IMR-90 (cell line): ENCODE measurements at regions not wholly inside any gene's neighbourhood (a gene's known extent, or its start where the extent isn't known, plus 50 kb on each side); places are given as distances from the start of the nearest gene placed in this dataset.

Source experiments
- ATAC-seq: fragments of 200-7000 bp; cut with Tn5 transposase; 2 replicates; pipeline ENCODE4 v1.9.1; 2020; ENCODE audit warnings: low read depth, mild to moderate bottlenecking, moderate library complexity
- BruUV-seq: library from RNA; stranded (reverse); fragments of 400-500 nt; replicated peaks from 2 replicates; lab custom pipeline; 2021; lab: Mats Ljungman, UMichigan
- CTCF ChIA-PET: fragments of 300-600 bp; formaldehyde crosslinking; extraction: SDS; loops from one replicate; lab custom pipeline; 2021; ENCODE audit warnings: antibody characterized with exemption; lab: Yijun Ruan, JAX
- POLR2A ChIA-PET: fragments of 300-600 bp; sonication (Branson Sonifier 250); formaldehyde crosslinking; loops from one replicate; lab custom pipeline; 2022; ENCODE audit warnings: antibody characterized with exemption; ENCODE audit not compliant: unreplicated experiment; lab: Charles Lee
- DNase-seq: peaks from one replicate; pipeline ENCODE4 v3.0.0; 2013
- H2AFZ ChIP-seq: replicated peaks from 2 replicates; pipeline ENCODE3; 2013; ENCODE audit warnings: low read length, mild to moderate bottlenecking; ENCODE audit not compliant: poor library complexity
- H2AK5ac ChIP-seq: 2 replicates; pipeline ENCODE4 v1.6.1; 2013; ENCODE audit warnings: low read depth, low read length, inconsistent platforms
- H2AK9ac ChIP-seq: replicated peaks from 2 replicates; pipeline ENCODE3; 2013; ENCODE audit warnings: mild to moderate bottlenecking, low read depth, low read length, moderate library complexity; ENCODE audit not compliant: poor library complexity
- H2BK120ac ChIP-seq: 2 replicates; pipeline ENCODE4 v1.6.1; 2013; ENCODE audit warnings: low read depth, low read length, inconsistent platforms
- H2BK15ac ChIP-seq: 3 replicates; pipeline ENCODE4 v1.6.1; 2013; ENCODE audit warnings: low read depth, low read length, inconsistent platforms
- H2BK20ac ChIP-seq: 2 replicates; pipeline ENCODE4 v1.6.1; 2013; ENCODE audit warnings: low read depth, mild to moderate bottlenecking, inconsistent platforms, low read length, moderate library complexity
- H2BK5ac ChIP-seq: 2 replicates; pipeline ENCODE4 v1.6.1; 2013; ENCODE audit warnings: mild to moderate bottlenecking, low read depth, low read length, inconsistent platforms; ENCODE audit not compliant: poor library complexity, severe bottlenecking
- H3K14ac ChIP-seq: replicated peaks from 2 replicates; pipeline ENCODE4 v1.6.1; 2013; ENCODE audit warnings: low read depth, low read length, inconsistent platforms
- H3K18ac ChIP-seq: 2 replicates; pipeline ENCODE4 v1.6.1; 2013; ENCODE audit warnings: low read depth, low read length, control low read depth
- H3K23ac ChIP-seq: 2 replicates; pipeline ENCODE4 v1.6.1; 2013; ENCODE audit warnings: low read depth, low read length, inconsistent platforms
- H3K27ac ChIP-seq: 2 replicates; pipeline ENCODE4 v1.5.1; 2013; ENCODE audit warnings: mild to moderate bottlenecking, control low read depth, low read length; ENCODE audit not compliant: insufficient read depth
- H3K27me3 ChIP-seq: 2 replicates; pipeline ENCODE4 v1.6.1; 2013; ENCODE audit warnings: low read length; ENCODE audit not compliant: control insufficient read depth, insufficient read depth
- H3K36me3 ChIP-seq: 2 replicates; pipeline ENCODE4 v1.6.1; 2013; ENCODE audit warnings: low read length, mixed read lengths; ENCODE audit not compliant: control insufficient read depth, insufficient read depth
- H3K4ac ChIP-seq: 2 replicates; pipeline ENCODE4 v1.6.1; 2013; ENCODE audit warnings: low read depth, low read length, inconsistent platforms
- H3K4me1 ChIP-seq: 2 replicates; pipeline ENCODE4 v1.6.1; 2013; ENCODE audit warnings: low read length, mixed read lengths; ENCODE audit not compliant: control insufficient read depth, insufficient read depth
- H3K4me2 ChIP-seq: 2 replicates; pipeline ENCODE4 v1.6.1; 2013; ENCODE audit warnings: low read depth, mild to moderate bottlenecking, control low read depth, low read length, moderate library complexity
- H3K4me3 ChIP-seq: 2 replicates; pipeline ENCODE4 v1.5.1; 2013; ENCODE audit warnings: low read depth, mild to moderate bottlenecking, control low read depth, low read length, moderate library complexity; ENCODE audit not compliant: insufficient read depth
- H3K56ac ChIP-seq: 2 replicates; pipeline ENCODE4 v1.6.1; 2013; ENCODE audit warnings: low read length, inconsistent platforms; ENCODE audit not compliant: insufficient read depth; ENCODE audit errors: extremely low read depth
- H3K79me1 ChIP-seq, 2 experiments: 2 replicates each; pipeline ENCODE4 v1.6.1; 2013; ENCODE audit warnings: low read length in 2 of 2, inconsistent platforms in 1 of 2, low read depth in 1 of 2
- H3K9ac ChIP-seq: 2 replicates; pipeline ENCODE4 v1.6.1; 2013; ENCODE audit warnings: low read depth, low read length, control low read depth
- H3K9me1 ChIP-seq: 2 replicates; pipeline ENCODE4 v1.6.1; 2013; ENCODE audit warnings: low read length, inconsistent platforms; ENCODE audit not compliant: insufficient read depth
- H3K9me3 ChIP-seq: 2 replicates; pipeline ENCODE4 v1.6.1; 2013; ENCODE audit warnings: low read length; ENCODE audit not compliant: control insufficient read depth, insufficient read depth
- H4K20me1 ChIP-seq: 2 replicates; pipeline ENCODE4 v1.6.1; 2013; ENCODE audit warnings: low read length, inconsistent platforms; ENCODE audit not compliant: insufficient read depth
- H4K5ac ChIP-seq: 2 replicates; pipeline ENCODE4 v1.6.1; 2013; ENCODE audit warnings: mild to moderate bottlenecking, low read depth, low read length, control low read depth
- H4K8ac ChIP-seq, 2 experiments: 2 replicates each; pipeline ENCODE4 v1.6.1; 2013; ENCODE audit warnings: low read depth in 2 of 2, low read length in 2 of 2, control low read depth in 1 of 2, inconsistent platforms in 1 of 2
- H4K91ac ChIP-seq: 2 replicates; pipeline ENCODE4 v1.6.1; 2013; ENCODE audit warnings: low read depth, low read length, inconsistent platforms; ENCODE audit not compliant: insufficient read depth
- MAFK ChIP-seq: IDR thresholded peaks from 2 replicates; pipeline ENCODE4 v1.6.1; 2012; ENCODE audit warnings: low read depth, low read length, improper control_type of control experiment
- MAZ ChIP-seq: IDR thresholded peaks from 2 replicates; pipeline ENCODE4 v1.6.1; 2012; ENCODE audit warnings: low read depth, mild to moderate bottlenecking, low read length, improper control_type of control experiment, moderate library complexity, borderline replicate concordance
- RFX5 ChIP-seq: IDR thresholded peaks from 2 replicates; pipeline ENCODE4 v1.8.0; 2012; ENCODE audit warnings: low read depth, mild to moderate bottlenecking, low read length, moderate library complexity
- WGBS, 2 experiments: methylation state at CpG; one replicate each; pipeline versions ENCODE4 v1.1.5 to v1.1.7; 2013; ENCODE audit warnings: missing lambda C conversion rate in 2 of 2; ENCODE audit not compliant: insufficient read length in 1 of 2; ENCODE audit errors: extremely low coverage in 2 of 2; 5-methylcytosine and 5-hydroxymethylcytosine counted together
- dilution Hi-C: fragments of 300-500 bp; cut with HindIII; formaldehyde crosslinking; loops from one replicate; pipeline ENCODE4 v1.14.3; 2018; ENCODE audit warnings: low sequenced_read_pairs; ENCODE audit not compliant: unreplicated experiment
- in situ Hi-C: fragments of 300-500 bp; cut with MboI; formaldehyde crosslinking; loops from 3 replicates; pipeline ENCODE4 v1.14.3; 2019; ENCODE audit warnings: low sequenced_read_pairs, inconsistent platforms, mixed read lengths
- intact Hi-C: fragments of 100-400 bp; cut with micrococcal nuclease; formaldehyde crosslinking; loops from 2 replicates; pipeline ENCODE4 v1.10.0; 2022
- TF ChIP-seq, protein P1 (sequence below): conservative IDR thresholded peaks from 2 replicates; pipeline ENCODE4 v1.5.1; 2012; ENCODE audit warnings: mild to moderate bottlenecking, low read depth, low read length, improper control_type of control experiment

DNA sequence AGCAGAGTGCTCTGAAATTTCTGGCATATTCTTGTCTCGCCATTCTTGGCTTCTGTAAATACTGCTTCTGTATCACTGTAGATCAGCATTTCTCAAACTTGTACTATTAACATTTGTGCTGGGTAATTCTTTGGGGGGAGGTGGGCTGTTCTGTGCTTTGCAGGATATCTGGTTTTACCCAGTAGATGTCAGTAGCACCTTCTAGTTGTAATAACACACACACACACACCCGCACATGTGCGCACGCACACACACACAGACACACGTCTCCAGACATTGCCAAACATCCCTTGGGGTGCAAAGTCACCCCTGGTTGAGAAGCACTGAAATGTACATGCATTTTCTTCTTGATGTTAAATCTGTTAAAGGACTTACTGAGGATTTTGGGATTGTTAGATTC lies 304.1 kb downstream of the MAT2B start:
- dilution Hi-C loops: no loop called here
- H3K27ac ChIP-seq: no peak overlapping the region

More for the DNA sequence above, 304.1 kb downstream of the MAT2B start:
- Histone ChIP-seq H3K4me3 (no peak overlapping the region), H2BK15ac (no peak overlapping the region), H3K56ac (no peak overlapping the region), H3K18ac (no peak overlapping the region), H4K20me1 (no peaks in the 10 kb centered on the region), H2AFZ (no peak overlapping the region), H3K4me2 (no peak overlapping the region), H3K4ac (no peak overlapping the region), H4K91ac (no peak overlapping the region), H3K36me3 (no peaks in the 10 kb centered on the region), H3K9ac (no peak overlapping the region), H4K5ac (no peak overlapping the region), H3K9me1 (no peaks in the 10 kb centered on the region), H3K27me3 (no peaks in the 10 kb centered on the region), H4K8ac (no peak overlapping the region), H2AK9ac (no peak overlapping the region), H2BK20ac (no peak overlapping the region), H3K9me3 (no peaks in the 10 kb centered on the region), H3K23ac (no peak overlapping the region), H2BK5ac (no peak overlapping the region), H3K79me1 (no peaks in the 10 kb centered on the region), H3K4me1 (no peaks in the 10 kb centered on the region), H3K14ac (no peak overlapping the region), H2AK5ac (no peak overlapping the region), H2BK120ac (no peak overlapping the region)
- no CpG with 5 or more reads among the region's 5 CpGs for WGBS, 2 experiments
- ATAC-seq (peak; percentile 44), DNase-seq (peak; percentile 45)
- in situ Hi-C loops: no loop called here
- ChIA-PET POLR2A (no interaction called here), CTCF (no interaction called here)
- intact Hi-C loops: no loop called here
- no TSS peak for BruUV-seq
- no peak for TF ChIP-seq MAZ
- TF ChIP-seq, protein P1, sequence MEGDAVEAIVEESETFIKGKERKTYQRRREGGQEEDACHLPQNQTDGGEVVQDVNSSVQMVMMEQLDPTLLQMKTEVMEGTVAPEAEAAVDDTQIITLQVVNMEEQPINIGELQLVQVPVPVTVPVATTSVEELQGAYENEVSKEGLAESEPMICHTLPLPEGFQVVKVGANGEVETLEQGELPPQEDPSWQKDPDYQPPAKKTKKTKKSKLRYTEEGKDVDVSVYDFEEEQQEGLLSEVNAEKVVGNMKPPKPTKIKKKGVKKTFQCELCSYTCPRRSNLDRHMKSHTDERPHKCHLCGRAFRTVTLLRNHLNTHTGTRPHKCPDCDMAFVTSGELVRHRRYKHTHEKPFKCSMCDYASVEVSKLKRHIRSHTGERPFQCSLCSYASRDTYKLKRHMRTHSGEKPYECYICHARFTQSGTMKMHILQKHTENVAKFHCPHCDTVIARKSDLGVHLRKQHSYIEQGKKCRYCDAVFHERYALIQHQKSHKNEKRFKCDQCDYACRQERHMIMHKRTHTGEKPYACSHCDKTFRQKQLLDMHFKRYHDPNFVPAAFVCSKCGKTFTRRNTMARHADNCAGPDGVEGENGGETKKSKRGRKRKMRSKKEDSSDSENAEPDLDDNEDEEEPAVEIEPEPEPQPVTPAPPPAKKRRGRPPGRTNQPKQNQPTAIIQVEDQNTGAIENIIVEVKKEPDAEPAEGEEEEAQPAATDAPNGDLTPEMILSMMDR: 0 out of 2 replicates have a peak, but pooled peaks have one; percentile 17
- no peak for TF ChIP-seq RFX5
- no peak for TF ChIP-seq MAFK
